ENCODE measurements at regions not wholly inside any gene's neighbourhood (a gene's known extent, or its start where the extent isn't known, plus 50 kb on each side); places are given as distances from the start of the nearest gene placed in this dataset.
"Not testable (repeated sequence)": the region's sequence is repeated elsewhere in the genome, so short reads cannot be mapped to it uniquely, and the experiment has no call there.

DNA sequence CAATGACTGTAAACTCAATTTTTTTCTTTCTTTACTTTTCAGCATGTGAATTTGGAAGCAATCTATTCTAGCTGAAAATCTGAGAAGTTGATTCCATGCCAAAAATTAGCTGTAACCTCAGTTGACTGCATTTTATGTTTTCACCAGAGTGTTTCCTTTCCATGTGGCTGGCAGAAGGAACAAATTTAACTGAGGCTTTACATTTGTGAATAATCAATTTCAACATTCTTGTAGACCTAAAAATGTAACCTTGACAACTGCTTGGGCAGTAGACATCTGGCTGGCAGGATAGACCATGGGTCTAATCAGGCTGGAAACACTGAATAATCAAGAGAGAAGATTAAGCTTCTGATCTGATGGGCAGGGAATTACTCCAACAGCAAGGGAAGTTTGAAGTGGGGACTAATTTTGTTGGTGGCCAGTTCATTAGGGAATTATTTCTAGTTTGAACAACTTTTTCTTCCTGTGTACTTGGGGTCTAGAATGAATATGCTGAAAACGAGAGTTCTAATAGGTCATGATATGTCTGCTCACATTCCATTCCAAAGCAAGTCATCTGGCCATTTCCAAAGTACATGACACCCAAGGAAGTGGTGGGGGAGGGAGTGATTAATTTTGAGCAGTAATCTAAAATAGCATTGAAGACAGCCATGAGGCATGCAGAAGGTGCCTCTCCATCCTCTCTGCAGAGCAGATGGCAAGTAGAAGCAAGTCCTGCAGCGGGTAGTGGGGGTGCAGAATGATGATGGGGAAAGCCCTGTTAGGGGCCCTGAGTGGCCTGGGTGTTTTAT lies 68.2 kb downstream of the ATP23 start:
- DNase-seq (ENCODE audit: low spot score): no peak
- intact Hi-C loops (cut with DNase I): no loop called here

GRCh38 chr12:58011676-58012075 lies 70.3 kb downstream of the ATP23 start:
- DNase-seq (ENCODE audit: low spot score): no peak
- intact Hi-C loops (cut with DNase I): no loop called here

GRCh38 chr12:58022379-58023020 lies 81.1 kb downstream of the ATP23 start:
- peak; percentile 66 for DNase-seq (ENCODE audit: low spot score)
- intact Hi-C loops (cut with DNase I): not testable (repeated sequence)

DNA sequence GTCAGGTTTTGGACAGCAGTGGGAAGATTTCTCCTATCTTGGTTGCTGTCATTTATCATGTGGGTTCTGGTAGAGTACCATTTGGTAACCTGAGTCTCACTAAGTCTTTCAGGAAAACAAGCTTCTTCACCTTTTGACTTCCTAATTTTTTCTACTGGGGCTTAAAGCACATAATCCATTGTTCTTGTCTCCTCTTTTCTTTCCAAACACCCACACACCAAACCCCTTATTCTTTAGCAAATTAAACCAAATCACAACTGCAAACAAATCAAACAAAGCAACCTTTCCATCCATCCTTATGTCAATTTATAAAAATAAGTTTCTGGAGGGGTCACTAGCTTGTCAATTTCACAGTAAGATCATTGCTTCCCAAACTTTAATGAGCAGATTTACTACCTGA lies 84.1 kb downstream of the ATP23 start:
- no peak for DNase-seq (ENCODE audit: low spot score)
- intact Hi-C loops (cut with DNase I): no loop called here

- intact Hi-C loops (cut with DNase I): no loop called here
- no peak for DNase-seq (ENCODE audit: low spot score)
Measured at GRCh38 chr12:58026426-58026825, 85.1 kb downstream of the ATP23 start.

- peak; percentile 69 for DNase-seq (ENCODE audit: low spot score)
- intact Hi-C loops (cut with DNase I): no loop called here
Measured at GRCh38 chr12:58026897-58027891, 85.8 kb downstream of the ATP23 start.

GRCh38 chr12:58028294-58028693 lies 86.9 kb downstream of the ATP23 start:
- DNase-seq (ENCODE audit: low spot score): no peak
- intact Hi-C loops (cut with DNase I): no loop called here

- DNase-seq (ENCODE audit: low spot score): no peak
- intact Hi-C loops (cut with DNase I): no loop called here
Measured at GRCh38 chr12:58029260-58029659, 87.9 kb downstream of the ATP23 start.

GRCh38 chr12:58030566-58031279 lies 89.4 kb downstream of the ATP23 start:
- intact Hi-C loops (cut with DNase I): no loop called here

DNA sequence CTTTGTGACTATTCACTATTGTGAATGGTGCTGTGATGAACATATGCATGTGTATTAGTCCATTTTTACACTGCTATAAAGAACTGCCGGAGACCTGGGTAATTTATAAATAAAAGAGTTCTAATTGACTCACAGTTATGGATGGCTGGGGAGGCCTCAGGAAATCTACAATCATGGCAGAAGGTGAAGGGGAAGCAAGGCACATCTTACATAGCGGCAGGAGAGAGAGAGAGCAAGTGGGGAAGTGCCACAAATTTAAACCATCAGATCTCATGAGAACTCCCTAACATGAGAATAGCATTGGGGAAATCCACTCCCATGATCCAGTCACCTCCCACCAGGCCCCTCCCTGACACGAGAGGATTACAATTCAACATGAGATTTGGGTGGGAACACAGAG lies 90.8 kb downstream of the ATP23 start:
- no peak for DNase-seq (ENCODE audit: low spot score)
- intact Hi-C loops (cut with DNase I): no loop called here

More at GRCh38 chr12:58030566-58031279, 89.4 kb downstream of the ATP23 start:
- no peak for DNase-seq (ENCODE audit: low spot score)

GRCh38 chr12:58033831-58034230 lies 92.5 kb downstream of the ATP23 start:
- no peak for DNase-seq (ENCODE audit: low spot score)
- intact Hi-C loops (cut with DNase I): no loop called here

DNA sequence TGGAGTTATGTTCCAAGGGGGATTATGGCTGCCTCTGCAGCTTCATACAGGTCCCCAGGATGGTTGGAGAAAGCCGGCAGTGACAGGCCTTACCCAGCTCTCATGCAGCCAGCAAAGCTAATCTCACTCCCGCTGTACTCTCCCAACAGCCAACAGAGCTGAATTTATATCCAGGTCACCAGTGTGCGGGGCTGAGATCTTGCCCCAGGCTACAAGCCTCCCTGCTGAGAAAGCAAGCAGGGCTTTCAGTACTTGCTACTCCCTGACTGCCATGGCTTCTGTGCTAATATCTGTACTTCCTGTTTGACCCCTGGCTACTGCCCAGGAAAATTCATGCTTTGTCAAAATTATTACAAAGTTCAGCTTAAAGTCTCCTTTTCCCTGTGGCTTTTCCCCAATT lies 92.9 kb downstream of the ATP23 start:
- intact Hi-C loops (cut with DNase I): no loop called here
- DNase-seq (ENCODE audit: low spot score): no peak

DNA sequence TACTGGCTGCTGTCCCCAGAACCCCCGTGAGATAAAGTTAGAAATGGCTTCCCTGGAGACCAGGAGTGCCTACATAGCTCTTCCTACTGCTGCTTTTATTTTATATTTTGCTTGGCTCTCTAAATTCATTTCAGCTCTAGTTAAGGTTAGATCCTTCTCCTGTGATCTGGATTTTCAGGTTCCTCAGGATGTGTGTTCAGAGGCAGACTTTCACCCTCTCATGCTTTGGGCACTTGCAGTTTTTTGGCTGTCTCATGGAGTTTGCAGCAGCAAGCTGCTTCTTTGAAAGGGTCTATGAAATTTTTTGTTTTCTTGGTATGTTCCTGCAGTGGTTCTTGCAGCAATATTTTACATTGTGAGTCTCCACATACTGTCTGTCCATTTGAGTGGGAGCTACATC lies 93.3 kb downstream of the ATP23 start:
- intact Hi-C loops (cut with DNase I): no loop called here
- no peak for DNase-seq (ENCODE audit: low spot score)

DNA sequence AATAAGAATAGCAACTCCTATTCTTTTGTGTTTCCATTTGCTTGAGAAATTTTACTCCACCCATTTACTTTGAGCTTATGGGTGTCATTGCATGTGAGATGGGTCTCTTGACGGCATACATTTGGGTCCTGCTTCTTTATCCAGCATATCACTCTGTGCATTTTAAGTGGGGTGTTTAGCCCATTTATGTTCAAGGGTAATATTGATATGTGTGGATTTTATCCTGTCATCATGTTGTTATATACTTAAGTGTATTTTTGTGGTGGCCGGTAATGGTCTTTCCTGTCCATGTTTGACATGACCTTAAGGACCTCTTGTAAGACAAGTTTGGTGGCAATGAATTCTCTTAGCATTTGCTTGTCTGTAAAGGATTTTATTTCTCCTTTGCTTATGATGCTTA lies 100.1 kb downstream of the ATP23 start:
- intact Hi-C loops (cut with DNase I): no loop called here

GRCh38 chr12:58044966-58045365 lies 103.6 kb downstream of the ATP23 start:
- intact Hi-C loops (cut with DNase I): no loop called here
- no peak for DNase-seq (ENCODE audit: low spot score)

More for the DNA sequence above, 100.1 kb downstream of the ATP23 start:
- DNase-seq (ENCODE audit: low spot score): no peak

- DNase-seq (ENCODE audit: low spot score): no peak
- intact Hi-C loops (cut with DNase I): no loop called here
Measured at GRCh38 chr12:58046271-58046670, 104.9 kb downstream of the ATP23 start.

GRCh38 chr12:58051378-58051777 lies 110.0 kb downstream of the ATP23 start:
- DNase-seq (ENCODE audit: low spot score): no peak
- intact Hi-C loops (cut with DNase I): no loop called here

DNA sequence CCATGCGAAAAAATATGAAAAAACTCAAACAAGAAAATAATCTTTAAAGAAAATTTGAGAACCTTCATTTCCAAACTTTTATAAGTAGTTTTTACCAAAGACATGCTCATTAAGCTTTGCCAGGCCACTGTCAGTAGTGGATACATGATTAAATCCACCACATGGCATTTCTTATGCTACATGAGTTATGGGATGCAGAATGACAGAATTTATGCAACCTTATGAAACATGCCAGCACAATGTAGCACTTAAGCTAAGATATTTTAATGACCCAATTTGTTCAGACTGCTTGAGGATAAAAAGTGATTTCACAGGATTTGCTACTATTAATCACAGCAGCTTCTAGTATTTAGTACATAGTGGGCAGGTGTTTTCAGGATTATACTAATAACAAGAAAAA lies 123.3 kb downstream of the ATP23 start:
- intact Hi-C loops (cut with DNase I): no loop called here
- DNase-seq (ENCODE audit: low spot score): no peak

- DNase-seq (ENCODE audit: low spot score): no peak
- intact Hi-C loops (cut with DNase I): no loop called here
Measured at GRCh38 chr12:58066296-58066695, 124.9 kb downstream of the ATP23 start.
